HG02588 (cell line): ENCODE measurements at regions not wholly inside any gene's neighbourhood (a gene's known extent, or its start where the extent isn't known, plus 50 kb on each side); places are given as distances from the start of the nearest gene placed in this dataset.
"Not testable (repeated sequence)": the region's sequence is repeated elsewhere in the genome, so short reads cannot be mapped to it uniquely, and the experiment has no call there.

ENCODE experiments used
- ATAC-seq: cut with Tn5 transposase; IDR thresholded peaks from one replicate; pipeline ENCODE4 v1.9.1; 2021; ENCODE audit warnings: mild to moderate bottlenecking, moderate library complexity; ENCODE audit not compliant: unreplicated experiment

- ATAC-seq: no peak
These were observed 870.6 kb downstream of the TMEM121 start for GRCh38 chr14:106396999-106397398.

GRCh38 chr14:106398931-106399331 is 872.5 kb downstream of the TMEM121 start:
- not testable (repeated sequence) for ATAC-seq

DNA sequence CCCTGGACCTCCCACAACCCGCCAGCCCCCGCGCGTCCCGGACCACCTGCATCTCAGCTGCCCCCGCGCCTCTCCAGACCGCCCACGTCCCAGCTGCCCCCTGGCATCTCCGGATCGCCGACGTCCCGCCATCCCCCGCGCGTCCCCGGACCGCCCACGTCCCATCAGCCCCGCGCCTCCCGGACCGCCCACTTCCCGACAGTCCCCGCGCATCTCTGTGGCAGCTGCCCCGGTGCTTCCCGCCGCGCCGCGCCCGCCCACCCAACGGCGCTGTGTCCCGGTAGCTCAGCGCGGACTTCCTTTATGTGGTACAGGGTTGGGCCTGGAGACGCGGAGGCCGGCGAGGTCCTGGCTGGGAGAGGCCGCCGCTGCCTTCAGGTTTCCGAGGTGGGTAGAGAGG is 874.9 kb downstream of the TMEM121 start:
- not testable (repeated sequence) for ATAC-seq

DNA sequence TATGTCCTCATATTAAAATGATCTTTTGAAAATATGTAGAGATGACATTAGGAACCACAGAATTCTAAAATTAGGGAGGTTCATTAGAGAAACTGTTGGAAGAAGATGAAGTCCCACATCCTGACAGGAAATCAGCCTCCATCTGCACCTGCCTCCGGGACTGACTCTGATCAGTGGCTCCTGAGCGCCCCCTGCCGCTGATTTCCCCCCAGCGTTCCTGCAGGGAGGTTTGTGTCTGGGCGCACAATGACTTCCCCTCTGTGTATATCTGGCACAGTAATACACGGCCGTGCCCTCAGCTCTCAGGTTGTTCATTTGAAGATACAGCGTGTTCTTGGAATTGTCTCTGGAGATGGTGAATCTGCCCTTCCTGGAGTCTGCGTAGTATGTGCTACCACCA is 883.8 kb downstream of the TMEM121 start:
- not testable (repeated sequence) for ATAC-seq

DNA sequence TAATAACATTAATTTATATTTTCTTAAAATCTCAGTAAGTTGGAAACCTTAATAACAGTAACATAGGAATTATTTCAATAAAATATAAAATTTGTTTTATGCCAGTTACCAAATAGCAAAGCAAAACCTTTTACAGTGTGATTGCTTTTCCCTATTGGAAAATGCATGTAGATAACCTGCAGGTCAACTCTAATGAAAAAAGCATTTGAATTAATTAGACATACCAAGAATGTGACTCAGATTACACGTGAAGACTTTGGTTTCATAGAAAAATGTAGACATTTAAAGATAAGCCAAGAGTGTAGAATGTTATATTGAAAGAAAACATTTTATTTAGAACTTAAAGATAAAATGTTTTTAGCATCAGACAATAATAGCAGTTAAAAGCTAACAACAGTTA is 888.1 kb downstream of the TMEM121 start:
- ATAC-seq: no peak

- ATAC-seq: peak; percentile 63
These were observed 891.1 kb downstream of the TMEM121 start for GRCh38 chr14:106417224-106418049.

DNA sequence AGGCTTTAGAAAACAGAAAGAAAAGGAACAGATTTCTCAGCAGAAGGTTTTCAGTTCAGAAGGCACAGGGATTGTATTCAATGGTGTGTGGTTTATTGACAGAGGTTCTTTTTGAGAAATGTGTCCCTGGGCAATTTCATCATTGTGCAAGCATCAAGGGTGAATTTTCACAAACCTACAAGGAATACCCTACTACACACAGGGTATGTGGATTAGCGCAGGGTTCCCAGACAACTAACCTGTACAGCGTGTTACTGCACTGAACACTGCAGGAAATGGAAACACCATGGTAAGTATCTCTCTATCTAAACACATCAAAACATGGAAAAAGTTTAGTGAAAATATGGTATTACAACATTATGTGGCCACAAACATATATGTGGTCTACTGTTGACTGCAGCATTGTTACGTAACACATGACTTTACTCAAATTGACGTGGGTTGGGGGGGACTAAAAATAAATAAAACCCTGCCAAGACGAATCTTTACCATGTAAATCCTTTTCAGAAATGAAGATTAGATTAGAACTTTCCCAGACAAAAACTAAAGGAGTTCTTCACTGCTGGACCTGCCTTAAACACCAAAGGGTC is 893.1 kb downstream of the TMEM121 start:
- ATAC-seq: no peak

DNA sequence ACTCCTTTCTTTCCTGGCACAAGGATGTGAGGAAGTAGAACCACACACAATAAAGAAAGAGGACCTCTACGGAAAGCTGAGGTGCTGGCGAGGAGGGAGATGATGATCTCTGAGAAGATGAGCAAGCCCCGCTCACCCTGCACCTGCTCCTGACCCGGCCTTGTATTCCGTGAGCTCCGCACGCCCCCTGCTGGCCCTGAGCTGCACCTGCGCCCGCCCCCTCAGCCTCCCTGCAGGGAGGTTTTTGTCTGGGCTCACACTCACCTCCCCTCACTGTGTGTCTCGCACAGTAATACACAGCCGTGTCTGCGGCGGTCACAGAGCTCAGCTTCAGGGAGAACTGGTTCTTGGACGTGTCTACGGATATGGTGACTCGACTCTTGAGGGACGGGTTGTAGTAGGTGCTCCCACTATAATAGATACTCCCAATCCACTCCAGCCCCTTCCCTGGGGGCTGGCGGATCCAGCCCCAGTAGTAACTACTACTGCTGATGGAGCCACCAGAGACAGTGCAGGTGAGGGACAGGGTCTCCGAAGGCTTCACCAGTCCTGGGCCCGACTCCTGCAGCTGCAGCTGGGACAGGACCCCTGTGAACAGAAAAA is 895.1 kb downstream of the TMEM121 start:
- not testable (repeated sequence) for ATAC-seq

GRCh38 chr14:106422066-106422465 is 895.7 kb downstream of the TMEM121 start:
- no peak for ATAC-seq

- ATAC-seq: not testable (repeated sequence)
These were observed 898.8 kb downstream of the TMEM121 start for GRCh38 chr14:106425150-106425549.

GRCh38 chr14:106436310-106436905 is 910.0 kb downstream of the TMEM121 start:
- ATAC-seq: no peak

DNA sequence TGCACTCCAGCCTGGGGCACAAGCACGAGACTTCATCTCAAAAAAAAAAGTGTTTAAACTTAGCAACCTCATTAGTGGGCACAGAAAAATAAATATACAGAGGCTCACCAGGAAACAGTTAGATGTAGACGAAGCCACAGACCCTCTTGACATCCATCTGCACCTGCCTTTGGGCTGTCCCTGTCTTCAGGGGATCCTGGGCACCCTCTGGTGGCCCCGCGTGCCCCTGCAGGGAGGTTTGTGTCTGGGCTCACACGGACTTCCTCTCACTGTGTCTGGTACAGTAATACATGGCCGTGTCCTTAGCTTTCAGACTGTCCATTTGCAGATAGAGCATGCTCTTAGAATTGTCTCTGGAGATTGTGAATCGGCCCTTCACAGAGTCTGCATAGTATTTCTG is 916.5 kb downstream of the TMEM121 start:
- no peak for ATAC-seq

- ATAC-seq: no peak
These were observed 928.6 kb downstream of the TMEM121 start for GRCh38 chr14:106455026-106455425.

- ATAC-seq: no peak
These were observed 933.8 kb downstream of the TMEM121 start for GRCh38 chr14:106459971-106460730.

GRCh38 chr14:106460916-106461315 is 934.5 kb downstream of the TMEM121 start:
- no peak for ATAC-seq

DNA sequence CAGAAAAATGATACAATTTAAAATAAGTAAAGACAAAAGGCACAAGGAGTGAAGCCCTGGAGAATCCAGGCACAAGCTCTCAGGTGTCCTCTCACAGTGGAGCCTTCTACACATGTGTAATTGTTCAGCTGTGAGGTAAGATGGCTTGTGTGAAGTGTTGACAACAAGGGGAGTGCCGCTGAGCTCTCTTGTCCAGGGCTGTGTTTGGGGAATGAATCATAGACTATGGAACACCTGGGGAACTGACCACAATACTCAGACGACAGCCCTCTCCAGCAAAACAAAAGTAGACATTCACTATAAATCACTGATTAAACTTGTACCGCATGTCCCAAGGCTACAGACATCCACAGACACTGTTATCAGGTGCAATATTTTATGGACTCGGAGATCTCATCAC is 940.1 kb downstream of the TMEM121 start:
- ATAC-seq: not testable (repeated sequence)

- not testable (repeated sequence) for ATAC-seq
These were observed 942.5 kb downstream of the TMEM121 start for GRCh38 chr14:106468869-106469268.

DNA sequence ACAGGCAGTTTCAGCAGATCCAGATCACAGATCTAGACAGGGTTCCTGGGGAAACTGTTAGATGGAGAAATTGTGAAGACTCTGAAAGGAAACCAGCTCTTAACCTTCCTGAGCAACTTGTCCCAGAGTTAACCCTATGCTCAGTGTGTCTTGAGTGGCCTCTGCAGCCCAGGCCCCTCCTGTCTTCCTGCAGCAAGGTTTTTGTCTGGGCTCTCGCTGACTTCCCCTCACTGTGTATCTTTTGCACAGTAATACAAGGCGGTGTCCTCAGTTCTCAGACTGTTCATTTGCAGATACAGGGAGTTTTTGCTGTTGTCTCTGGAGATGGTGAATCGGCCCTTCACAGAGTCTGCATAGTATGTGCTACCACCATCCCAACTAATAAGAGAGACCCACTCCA is 943.6 kb downstream of the TMEM121 start:
- ATAC-seq: not testable (repeated sequence)

- not testable (repeated sequence) for ATAC-seq
These were observed 948.1 kb downstream of the TMEM121 start for GRCh38 chr14:106474261-106475028.

DNA sequence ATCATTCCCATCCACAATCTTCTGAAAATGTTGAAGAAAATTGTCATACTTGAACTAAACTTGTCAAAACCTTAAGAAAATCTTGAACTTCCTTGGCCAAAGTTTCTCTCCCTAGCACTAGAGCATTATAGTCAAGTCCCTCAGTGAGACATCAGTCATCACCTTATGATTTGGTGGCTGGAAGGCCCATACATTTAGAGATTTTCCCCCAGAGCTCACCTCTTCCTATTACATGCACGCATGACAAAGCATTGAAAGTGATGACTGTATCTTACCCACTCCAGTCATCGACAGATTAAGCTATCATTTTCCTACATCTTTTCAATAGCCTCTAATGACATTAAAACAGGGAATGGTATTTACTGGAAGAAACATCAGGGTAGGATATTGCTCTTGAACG is 948.8 kb downstream of the TMEM121 start:
- not testable (repeated sequence) for ATAC-seq
